ENCODE measurements at regions not wholly inside any gene's neighbourhood (a gene's known extent, or its start where the extent isn't known, plus 50 kb on each side); places are given as distances from the start of the nearest gene placed in this dataset.

- no peak for TF ChIP-seq PATZ1 (tag by site-specific recombination; IDR thresholded peaks at IDR 0.05)
- no peak for TF ChIP-seq CTCF (tag by site-specific recombination; IDR thresholded peaks at IDR 0.05)
- no peak for TF ChIP-seq ZNF114 (tag by site-specific recombination; IDR thresholded peaks at IDR 0.05)
- TF ChIP-seq ZFHX2 (tag by site-specific recombination; conservative IDR thresholded peaks at IDR 0.05), result no peak
- no peak for TF ChIP-seq ZNF624 (tag by site-specific recombination; IDR thresholded peaks at IDR 0.05)
- TF ChIP-seq ZNF274 (IDR thresholded peaks at IDR 0.05; ENCODE audit: low read length), result no peak
- TF ChIP-seq ZNF274 (tag by site-specific recombination; IDR thresholded peaks at IDR 0.05; ENCODE audit: borderline replicate concordance), result no peak
- TF ChIP-seq PRDM6 (tag by site-specific recombination; IDR thresholded peaks at IDR 0.05), result no peak
- TF ChIP-seq ZNF211 (tag by site-specific recombination; IDR thresholded peaks at IDR 0.05; ENCODE audit: low read depth), result no peak
- TF ChIP-seq GFI1B (tag by site-specific recombination; IDR thresholded peaks at IDR 0.05), result no peak
- TF ChIP-seq KLF9 (tag by site-specific recombination; IDR thresholded peaks at IDR 0.05; ENCODE audit: low read depth), result no peak
- no peak for TF ChIP-seq ZSCAN18 (tag by site-specific recombination; IDR thresholded peaks at IDR 0.05)
- TF ChIP-seq ZBTB26 (tag by site-specific recombination; optimal IDR thresholded peaks at IDR 0.05), result no peak
- TF ChIP-seq ZNF639 (tag by site-specific recombination; IDR thresholded peaks at IDR 0.05), result no peak
- TF ChIP-seq ZNF10 (tag by site-specific recombination; IDR thresholded peaks at IDR 0.05), result no peak
Observed at GRCh38 chr12:38984388-38984787, 79.0 kb upstream of the CPNE8 start.

Measured in HEK293 (cell line).